HUES64 (cell line): ENCODE measurements at regions not wholly inside any gene's neighbourhood (a gene's known extent, or its start where the extent isn't known, plus 50 kb on each side); places are given as distances from the start of the nearest gene placed in this dataset.

ENCODE experiments used
- H3K27ac ChIP-seq: 2 replicates; pipeline ENCODE4 v1.7.0; 2013; ENCODE audit warnings: low read depth, low read length, inconsistent platforms
- H3K27me3 ChIP-seq: 2 replicates; pipeline ENCODE4 v1.6.1; 2013; ENCODE audit warnings: mild to moderate bottlenecking, low read length; ENCODE audit not compliant: insufficient read depth
- H3K36me3 ChIP-seq: 2 replicates; pipeline ENCODE4 v1.6.1; 2013; ENCODE audit warnings: mild to moderate bottlenecking, low read length; ENCODE audit not compliant: insufficient read depth
- H3K4me1 ChIP-seq: 2 replicates; pipeline ENCODE4 v1.6.1; 2013; ENCODE audit warnings: mild to moderate bottlenecking, low read length, moderate library complexity; ENCODE audit not compliant: insufficient read depth
- H3K4me3 ChIP-seq: 2 replicates; pipeline ENCODE4 v1.5.1; 2013; ENCODE audit warnings: mild to moderate bottlenecking, low read length, moderate library complexity
- H3K9ac ChIP-seq: 2 replicates; pipeline ENCODE4 v1.6.1; 2013; ENCODE audit warnings: mild to moderate bottlenecking, low read depth, low read length
- H3K9me3 ChIP-seq: 2 replicates; pipeline ENCODE4 v1.6.1; 2013; ENCODE audit warnings: low read depth, low read length; ENCODE audit not compliant: insufficient read depth
- WGBS: fragments of 150-250, 120-280 bp; methylation state at CpG from one replicate; pipeline ENCODE4 v1.1.7; 2013; ENCODE audit warnings: missing lambda C conversion rate; 5-methylcytosine and 5-hydroxymethylcytosine counted together

DNA sequence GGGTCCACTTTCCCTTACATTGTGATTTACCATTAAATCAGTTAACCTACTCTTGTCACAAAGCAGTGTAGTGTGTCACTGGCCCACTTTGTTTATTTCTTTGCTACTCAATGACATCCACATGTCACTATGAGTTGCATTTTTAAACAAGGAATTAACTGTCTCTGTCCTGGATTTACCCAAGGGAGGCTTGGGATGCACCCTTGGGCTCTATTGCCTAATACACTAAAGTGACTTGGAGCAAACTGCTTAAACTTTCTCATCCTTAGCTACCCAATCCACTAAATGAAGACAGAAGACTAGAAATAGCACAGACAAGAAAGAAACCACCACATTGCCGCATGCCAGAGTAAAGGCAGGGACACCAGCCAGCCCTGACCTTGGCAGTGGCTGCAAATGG is 136.2 kb upstream of the TIAM1 start:
- H3K27ac ChIP-seq: no peak overlapping the region
- no peak overlapping the region for H3K9ac ChIP-seq
- no peaks in the 10 kb centered on the region for H3K36me3 ChIP-seq
- WGBS: 93% methylated on average over 1 of the region's 1 CpG
- no peak overlapping the region for H3K4me3 ChIP-seq
- no peaks in the 10 kb centered on the region for H3K27me3 ChIP-seq
- H3K4me1 ChIP-seq: peaks cover 8% of the 10 kb centered on the region; the same call in 1 of the 2 replicates
- no peaks in the 10 kb centered on the region; the same call in 1 of the 2 replicates for H3K9me3 ChIP-seq

- Histone ChIP-seq H3K27ac (no peak overlapping the region), H3K9me3 (no peaks in the 10 kb centered on the region; the same call in 1 of the 2 replicates), H3K27me3 (no peaks in the 10 kb centered on the region), H3K36me3 (no peaks in the 10 kb centered on the region), H3K9ac (no peak overlapping the region), H3K4me3 (no peak overlapping the region), H3K4me1 (peaks cover 8% of the 10 kb centered on the region; the same call in 1 of the 2 replicates)
- 76% methylated on average over 6 of the region's 6 CpGs for WGBS
Measured at GRCh38 chr21:31479714-31480113, 135.7 kb upstream of the TIAM1 start.

DNA sequence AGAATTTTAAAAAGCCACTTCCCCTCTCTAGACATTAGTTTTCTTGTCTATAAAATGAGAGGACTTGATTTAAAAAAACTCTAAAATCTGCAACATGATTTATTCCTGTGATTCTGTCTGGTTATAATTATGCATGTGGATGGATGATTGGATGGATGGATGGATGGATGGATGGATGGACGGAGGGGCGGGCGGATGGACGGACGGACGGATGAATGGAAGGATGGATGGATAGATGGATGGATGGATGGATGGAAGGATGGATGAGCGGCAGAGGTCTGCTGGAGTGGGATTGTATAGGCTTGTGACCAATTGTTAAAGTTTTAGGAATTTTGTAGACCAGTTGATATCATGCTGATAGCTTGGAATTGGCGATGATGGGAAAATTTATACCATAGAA is 135.2 kb upstream of the TIAM1 start:
- Histone ChIP-seq H3K9me3 (no peaks in the 10 kb centered on the region; the same call in 1 of the 2 replicates), H3K27me3 (no peaks in the 10 kb centered on the region), H3K9ac (no peak overlapping the region), H3K36me3 (no peaks in the 10 kb centered on the region), H3K27ac (no peak overlapping the region), H3K4me1 (peaks cover 5% of the 10 kb centered on the region; the same call in 1 of the 2 replicates), H3K4me3 (no peak overlapping the region)
- 93% methylated on average over 7 of the region's 8 CpGs for WGBS

DNA sequence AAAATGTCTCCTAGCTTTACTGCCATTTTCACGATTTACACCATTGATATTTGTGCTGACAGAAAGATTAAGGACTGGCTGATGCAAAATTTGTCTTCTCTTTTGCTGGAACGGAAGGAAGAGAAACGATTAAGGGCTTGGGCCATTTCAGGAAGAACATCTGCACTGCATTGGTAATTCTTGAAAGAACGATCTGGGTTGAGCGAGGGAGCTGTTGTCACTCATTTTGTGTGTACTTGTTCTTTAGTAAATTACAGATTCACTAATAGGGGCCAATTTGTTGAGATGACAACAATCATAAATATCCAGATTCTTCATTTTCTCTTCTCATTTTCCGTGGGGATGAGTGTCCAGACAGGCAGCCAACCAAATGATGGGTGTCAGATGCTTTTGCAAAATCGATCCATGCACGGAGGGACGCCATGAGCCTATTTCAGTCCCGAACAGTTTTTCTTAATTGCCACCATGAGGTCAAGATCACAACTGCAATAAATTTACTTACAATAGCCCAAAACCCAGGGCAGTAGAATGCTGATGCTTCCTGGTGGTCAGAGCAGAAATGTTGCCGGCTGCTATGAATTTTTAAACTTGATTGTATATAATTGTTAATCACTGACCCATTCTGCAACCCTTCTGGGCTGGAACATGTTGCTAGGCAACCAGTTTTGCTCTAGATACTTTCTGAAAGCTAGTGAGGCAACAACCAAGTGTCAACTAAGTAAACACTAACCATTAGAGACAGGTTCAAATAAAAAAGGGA is 132.4 kb upstream of the TIAM1 start:
- Histone ChIP-seq H3K4me1 (peaks cover 5% of the 10 kb centered on the region; the same call in 1 of the 2 replicates), H3K9me3 (no peaks in the 10 kb centered on the region), H3K4me3 (no peak overlapping the region), H3K9ac (no peak overlapping the region), H3K27me3 (no peaks in the 10 kb centered on the region), H3K27ac (no peak overlapping the region), H3K36me3 (no peaks in the 10 kb centered on the region)
- 93% methylated on average over 10 of the region's 11 CpGs for WGBS

GRCh38 chr21:31475223-31475622 is 131.2 kb upstream of the TIAM1 start:
- H3K27me3 ChIP-seq: no peaks in the 10 kb centered on the region
- no peaks in the 10 kb centered on the region for H3K9me3 ChIP-seq
- no peaks in the 10 kb centered on the region for H3K36me3 ChIP-seq
- H3K4me3 ChIP-seq: no peak overlapping the region
- WGBS: 93% methylated on average over 5 of the region's 5 CpGs
- no peak overlapping the region for H3K27ac ChIP-seq
- H3K4me1 ChIP-seq: peaks cover 10% of the 10 kb centered on the region; the same call in 1 of the 2 replicates
- H3K9ac ChIP-seq: no peak overlapping the region

GRCh38 chr21:31473685-31474345 is 129.8 kb upstream of the TIAM1 start:
- no peaks in the 10 kb centered on the region for H3K27me3 ChIP-seq
- no peak overlapping the region for H3K9ac ChIP-seq
- H3K4me3 ChIP-seq: no peak overlapping the region
- no peaks in the 10 kb centered on the region for H3K9me3 ChIP-seq
- no peaks in the 10 kb centered on the region for H3K36me3 ChIP-seq
- H3K27ac ChIP-seq: no peak overlapping the region
- H3K4me1 ChIP-seq: 0 out of 2 replicates have a peak, but pooled peaks cover 6% of the 10 kb centered on the region
- 91% methylated on average over 8 of the region's 8 CpGs for WGBS

DNA sequence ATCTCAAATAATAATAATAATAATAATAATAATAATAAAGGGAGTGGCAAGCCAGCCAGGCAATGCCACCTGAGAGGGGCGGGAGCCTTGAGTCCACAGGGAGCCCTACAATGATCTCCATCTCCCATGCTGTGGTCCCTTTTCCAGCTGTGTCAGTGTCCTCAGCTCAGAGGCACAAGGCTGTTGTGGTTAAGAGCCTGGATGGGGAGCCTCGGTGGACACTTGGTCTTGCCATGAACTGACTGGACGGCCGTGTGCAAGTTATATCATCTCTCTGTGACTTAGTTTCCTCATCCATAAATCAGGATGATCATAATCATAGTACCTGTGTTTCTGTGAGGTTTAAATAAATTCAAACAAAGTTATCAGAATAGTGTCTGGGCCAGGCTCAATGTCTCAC is 127.8 kb upstream of the TIAM1 start:
- 0 out of 2 replicates have a peak, but pooled peaks cover 6% of the 10 kb centered on the region for H3K4me1 ChIP-seq
- H3K9me3 ChIP-seq: no peaks in the 10 kb centered on the region
- H3K36me3 ChIP-seq: no peaks in the 10 kb centered on the region
- no peak overlapping the region for H3K27ac ChIP-seq
- no peak overlapping the region for H3K9ac ChIP-seq
- 94% methylated on average over 4 of the region's 4 CpGs for WGBS
- no peak overlapping the region for H3K4me3 ChIP-seq
- H3K27me3 ChIP-seq: no peaks in the 10 kb centered on the region

GRCh38 chr21:31470896-31471694 is 127.0 kb upstream of the TIAM1 start:
- H3K27me3 ChIP-seq: no peaks in the 10 kb centered on the region
- H3K9me3 ChIP-seq: no peaks in the 10 kb centered on the region
- peak overlapping the region; percentile 15; the same call in 1 of the 2 replicates for H3K27ac ChIP-seq
- H3K4me1 ChIP-seq: 0 out of 2 replicates have a peak, but pooled peaks cover 6% of the 10 kb centered on the region
- H3K4me3 ChIP-seq: peak overlapping the region; percentile 3; the same call in 1 of the 2 replicates
- 14% methylated on average over 15 of the region's 19 CpGs for WGBS
- H3K9ac ChIP-seq: no peak overlapping the region
- no peaks in the 10 kb centered on the region for H3K36me3 ChIP-seq

DNA sequence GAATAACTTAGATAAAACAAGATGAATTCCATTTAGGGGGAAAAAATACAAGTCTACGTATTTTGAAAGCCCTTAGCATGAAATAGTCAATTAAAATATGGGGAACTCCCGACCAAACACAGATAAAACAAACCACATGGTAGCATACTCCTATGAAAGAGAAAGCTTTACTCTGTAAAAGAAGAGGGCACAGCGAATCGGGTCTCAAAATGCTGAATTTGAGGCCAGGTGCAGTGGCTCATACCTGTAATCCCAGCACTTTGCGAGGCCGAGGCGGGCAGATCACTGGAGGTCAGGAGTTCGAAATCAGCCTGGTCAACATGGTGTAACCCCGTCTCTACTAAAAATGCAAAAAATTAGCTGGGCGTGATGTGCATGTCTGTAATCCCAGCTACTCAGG is 116.9 kb upstream of the TIAM1 start:
- Histone ChIP-seq H3K9ac (no peak overlapping the region), H3K27ac (no peak overlapping the region), H3K27me3 (no peaks in the 10 kb centered on the region), H3K36me3 (no peaks in the 10 kb centered on the region), H3K9me3 (no peaks in the 10 kb centered on the region), H3K4me1 (no peaks in the 10 kb centered on the region), H3K4me3 (no peak overlapping the region)
- WGBS: 91% methylated on average over 9 of the region's 10 CpGs

GRCh38 chr21:31459457-31459856 is 115.4 kb upstream of the TIAM1 start:
- H3K27ac ChIP-seq: no peak overlapping the region
- 96% methylated on average over 3 of the region's 3 CpGs for WGBS
- no peak overlapping the region for H3K9ac ChIP-seq
- no peaks in the 10 kb centered on the region for H3K36me3 ChIP-seq
- no peak overlapping the region for H3K4me3 ChIP-seq
- no peaks in the 10 kb centered on the region for H3K9me3 ChIP-seq
- no peaks in the 10 kb centered on the region for H3K27me3 ChIP-seq
- no peaks in the 10 kb centered on the region for H3K4me1 ChIP-seq

DNA sequence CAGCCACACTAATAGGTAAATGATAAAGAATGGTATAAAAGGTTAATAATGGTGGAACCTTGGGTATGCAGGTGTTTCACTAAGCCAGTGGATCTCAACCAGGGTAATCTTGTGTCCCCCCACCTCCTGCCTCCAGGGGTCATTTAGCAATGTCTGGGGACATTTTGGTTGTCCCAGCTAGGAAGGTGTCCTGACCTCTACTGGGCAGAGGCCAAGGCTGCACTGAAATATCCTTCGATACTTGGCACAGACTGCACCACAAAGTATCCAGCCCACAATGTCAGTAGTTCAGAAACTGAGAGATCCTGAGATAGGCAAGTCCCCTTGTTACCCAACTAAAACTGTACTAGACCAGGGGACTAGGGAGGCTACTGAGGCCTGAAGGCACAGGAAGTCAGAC is 113.6 kb upstream of the TIAM1 start:
- 93% methylated on average over 1 of the region's 1 CpG for WGBS
- H3K9me3 ChIP-seq: no peaks in the 10 kb centered on the region
- no peaks in the 10 kb centered on the region for H3K36me3 ChIP-seq
- no peak overlapping the region for H3K4me3 ChIP-seq
- no peak overlapping the region for H3K9ac ChIP-seq
- no peaks in the 10 kb centered on the region for H3K4me1 ChIP-seq
- H3K27ac ChIP-seq: no peak overlapping the region
- H3K27me3 ChIP-seq: no peaks in the 10 kb centered on the region
